T-helper 17 cell (primary cell): ENCODE measurements at regions not wholly inside any gene's neighbourhood (a gene's known extent, or its start where the extent isn't known, plus 50 kb on each side); places are given as distances from the start of the nearest gene placed in this dataset.
A peak's percentile ranks its signal among the peaks of the same experiment; 100 is the strongest.

Experiments used
- ATAC-seq: fragments of 150-1000 bp; cut with Tn5 transposase; 2 replicates; pipeline ENCODE4 v1.10.0; 2021; ENCODE audit warnings: mild to moderate bottlenecking, moderate library complexity
- DNase-seq, 3 donors: peaks; one replicate each; pipeline versions ENCODE4 v3.0.0 to v3.0.0-alpha.2; 2020 to 2021
- H3K9me3 ChIP-seq: one replicate; pipeline ENCODE4 v1.7.0; 2013; ENCODE audit warnings: low read length, mild to moderate bottlenecking; ENCODE audit not compliant: control insufficient read depth, poor library complexity, severe bottlenecking
- H3K27ac Mint-ChIP-seq: one replicate; pipeline ENCODE4 v1.8.0; 2022; ENCODE audit warnings: mild to moderate bottlenecking, moderate library complexity, mixed read lengths
- H3K27me3 Mint-ChIP-seq: one replicate; pipeline ENCODE4 v1.8.0; 2022; ENCODE audit warnings: mixed read lengths
- H3K36me3 Mint-ChIP-seq: one replicate; pipeline ENCODE4 v1.8.0; 2022; ENCODE audit warnings: low read depth, mixed read lengths
- H3K4me1 Mint-ChIP-seq: one replicate; pipeline ENCODE4 v1.8.0; 2022; ENCODE audit warnings: mild to moderate bottlenecking, mixed read lengths
- H3K4me3 Mint-ChIP-seq: one replicate; pipeline ENCODE4 v1.8.0; 2022; ENCODE audit warnings: mild to moderate bottlenecking, moderate library complexity, mixed read lengths

DNA sequence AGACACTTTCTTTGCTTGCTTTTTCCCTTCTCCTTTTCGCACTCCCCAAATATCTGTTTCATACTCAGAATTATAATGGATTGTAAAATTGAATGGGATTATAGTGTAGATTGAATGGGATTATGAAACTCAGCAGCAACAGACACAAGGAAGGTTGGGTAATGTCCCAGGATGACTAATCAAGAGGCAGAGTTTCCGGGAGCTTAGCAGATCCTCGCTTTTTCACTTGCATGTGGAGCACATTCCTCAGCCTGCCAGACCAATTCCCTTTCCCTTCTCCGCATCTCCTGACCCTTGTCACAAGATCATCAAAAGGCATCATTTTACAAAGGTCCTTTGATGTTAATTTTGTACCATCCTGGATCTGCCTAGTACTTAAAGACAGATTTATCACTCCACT is 55.1 kb upstream of the SLC1A1 start:
- no peak for ATAC-seq
- no peaks in the 10 kb centered on the region for H3K9me3 ChIP-seq
- H3K4me1 Mint-ChIP-seq = no peaks in the 10 kb centered on the region
- H3K36me3 Mint-ChIP-seq = no peaks in the 10 kb centered on the region
- no peak overlapping the region for H3K4me3 Mint-ChIP-seq
- no peak overlapping the region for H3K27ac Mint-ChIP-seq
- H3K27me3 Mint-ChIP-seq = no peaks in the 10 kb centered on the region
- DNase-seq = no peak

DNA sequence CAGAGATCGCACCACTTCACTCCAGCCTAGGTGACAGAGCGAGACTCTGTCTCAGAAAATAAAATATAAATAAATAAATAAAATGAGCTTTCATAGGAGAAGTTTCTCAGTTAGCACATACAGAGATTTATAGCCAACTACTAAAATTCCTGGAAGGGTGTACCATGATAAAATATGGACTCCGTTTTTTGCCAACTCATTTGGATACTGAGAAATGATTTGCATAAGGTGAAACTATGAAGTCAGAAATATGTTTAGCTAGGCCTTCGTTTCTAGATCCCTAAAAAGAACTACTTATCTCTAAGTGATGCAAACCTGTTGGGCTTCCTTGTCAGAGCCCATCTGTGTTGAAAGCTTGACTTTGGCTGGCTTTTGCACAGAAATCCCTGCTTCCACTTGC is 56.9 kb upstream of the SLC1A1 start:
- ATAC-seq (no peak), DNase-seq (no peak)
- H3K4me1 Mint-ChIP-seq = no peaks in the 10 kb centered on the region
- no peaks in the 10 kb centered on the region for H3K27me3 Mint-ChIP-seq
- no peaks in the 10 kb centered on the region for H3K9me3 ChIP-seq
- no peaks in the 10 kb centered on the region for H3K36me3 Mint-ChIP-seq
- H3K27ac Mint-ChIP-seq = no peak overlapping the region
- no peak overlapping the region for H3K4me3 Mint-ChIP-seq

DNA sequence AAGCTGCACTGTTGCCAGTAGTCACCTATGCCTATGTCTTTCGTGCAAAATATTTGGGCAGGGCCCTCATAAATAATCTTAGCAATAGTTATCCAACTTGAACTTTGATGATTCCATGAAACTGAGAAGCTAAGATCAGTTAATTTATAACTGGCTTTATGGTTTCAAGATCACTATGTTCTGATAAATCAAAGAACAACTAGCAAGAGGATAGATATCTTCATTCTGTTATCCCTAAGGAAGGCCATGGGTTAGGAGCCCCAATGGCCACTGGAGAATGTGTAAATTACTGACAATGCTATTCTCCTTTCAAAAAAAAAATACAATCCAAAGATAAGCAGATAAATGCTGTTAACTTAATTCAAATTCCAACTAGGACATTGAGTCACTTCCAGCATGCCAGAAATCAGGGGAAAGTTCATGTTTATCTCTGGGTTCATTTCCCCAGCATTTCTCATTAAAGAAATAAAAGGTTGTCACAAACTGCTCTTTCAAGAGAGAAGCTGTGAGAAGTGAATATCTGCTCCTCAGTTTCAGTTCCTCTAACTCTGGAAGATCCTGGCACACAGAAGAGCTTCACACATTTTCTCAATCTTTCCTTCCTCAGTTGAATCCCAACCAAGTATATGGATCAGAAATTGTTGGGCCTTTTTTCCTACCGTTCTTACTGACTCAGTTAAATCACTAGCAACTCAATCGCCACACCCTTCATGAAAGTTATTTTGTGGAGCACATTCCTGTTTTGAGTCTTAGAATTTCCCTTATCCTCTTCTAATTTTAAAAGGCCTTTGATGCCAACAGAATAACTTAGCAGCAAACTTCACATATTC is 59.6 kb upstream of the SLC1A1 start:
- Mint-ChIP-seq H3K4me1 (no peaks in the 10 kb centered on the region), H3K27ac (no peak overlapping the region), H3K36me3 (no peaks in the 10 kb centered on the region), H3K27me3 (no peaks in the 10 kb centered on the region), H3K4me3 (no peak overlapping the region)
- ATAC-seq (no peak), DNase-seq (no peak)
- no peaks in the 10 kb centered on the region for H3K9me3 ChIP-seq

DNA sequence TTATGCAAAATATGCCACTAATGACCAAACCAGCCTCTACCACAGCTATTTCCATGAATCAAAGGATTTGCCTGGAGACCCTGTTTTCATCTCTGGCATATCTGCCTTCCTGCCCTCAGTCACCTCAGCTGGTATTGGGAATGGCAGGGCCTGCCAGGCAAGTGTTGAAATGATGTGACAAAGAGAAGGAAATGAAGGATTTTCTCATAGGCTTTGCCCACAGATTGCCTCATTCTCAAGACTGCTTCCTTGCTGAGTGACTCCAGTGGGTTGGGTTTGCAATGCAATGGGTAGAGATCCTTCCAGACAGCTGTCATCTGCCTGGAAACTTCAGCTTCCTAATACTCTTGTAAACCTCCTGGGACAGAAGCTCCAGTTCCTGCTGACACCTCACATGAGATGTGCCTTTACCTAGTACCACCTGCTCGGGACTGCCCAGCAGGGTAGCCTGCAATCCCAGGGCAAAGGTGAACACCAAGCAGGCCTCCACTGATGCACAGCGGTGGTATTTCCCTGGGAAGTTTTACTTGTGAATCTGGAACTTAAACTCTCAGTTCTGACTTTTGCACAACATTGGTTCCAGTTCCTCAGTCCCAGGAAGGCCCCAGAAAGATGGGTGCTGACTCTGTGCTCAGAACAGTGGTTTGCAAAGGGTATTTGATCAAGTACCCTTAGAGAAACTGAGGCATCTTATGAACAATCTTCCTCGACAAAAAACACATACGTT is 64.8 kb upstream of the SLC1A1 start:
- Mint-ChIP-seq H3K4me1 (peaks cover 5% of the 10 kb centered on the region), H3K27me3 (peaks cover 18% of the 10 kb centered on the region), H3K36me3 (no peaks in the 10 kb centered on the region), H3K27ac (no peak overlapping the region), H3K4me3 (no peak overlapping the region)
- ATAC-seq (no peak), DNase-seq (no peak)
- H3K9me3 ChIP-seq = no peaks in the 10 kb centered on the region

DNA sequence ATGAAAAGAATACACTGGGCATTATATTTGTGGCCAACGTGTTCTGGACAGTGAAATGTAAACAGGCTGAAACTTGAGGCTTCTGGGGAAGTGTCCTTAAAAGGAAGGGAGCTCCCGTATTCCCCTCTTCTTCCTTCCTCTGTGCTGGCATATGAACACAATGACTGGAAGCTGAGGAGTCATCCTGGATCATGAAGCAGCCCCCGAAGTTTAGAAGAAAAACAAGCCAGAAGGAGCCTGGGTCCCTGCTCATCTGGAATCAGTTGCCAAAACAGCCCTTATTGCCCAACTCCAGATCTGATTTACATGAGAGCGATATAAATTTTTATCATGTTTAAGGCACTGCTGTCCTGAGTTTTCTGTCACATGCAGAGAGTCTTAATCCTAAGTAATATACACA is 65.4 kb upstream of the SLC1A1 start:
- peaks cover 21% of the 10 kb centered on the region for H3K27me3 Mint-ChIP-seq
- H3K9me3 ChIP-seq = no peaks in the 10 kb centered on the region
- no peaks in the 10 kb centered on the region for H3K36me3 Mint-ChIP-seq
- ATAC-seq = no peak
- H3K4me3 Mint-ChIP-seq = no peak overlapping the region
- no peak overlapping the region for H3K27ac Mint-ChIP-seq
- no peak for DNase-seq
- H3K4me1 Mint-ChIP-seq = peaks cover 5% of the 10 kb centered on the region

DNA sequence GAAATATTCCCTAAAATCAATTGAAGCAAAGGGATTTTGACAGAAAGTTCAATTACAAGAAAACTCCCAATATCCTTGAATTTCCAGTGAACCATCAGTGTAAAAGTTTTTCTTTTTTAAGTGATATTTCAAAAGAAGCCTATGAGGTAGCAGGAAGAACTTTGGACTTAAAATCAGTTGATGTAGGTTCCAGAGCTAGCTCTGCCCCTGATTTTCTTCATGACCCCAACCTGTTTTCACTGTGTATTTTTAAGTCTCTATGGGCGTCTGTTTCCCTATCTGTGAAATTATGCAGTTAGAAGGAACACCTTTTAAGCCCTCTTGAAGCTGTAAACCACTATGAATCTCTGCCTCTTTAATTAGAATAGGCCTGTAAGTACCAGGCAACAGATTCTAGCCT is 66.2 kb upstream of the SLC1A1 start:
- Mint-ChIP-seq H3K27ac (no peak overlapping the region), H3K4me3 (no peak overlapping the region), H3K27me3 (peaks cover 26% of the 10 kb centered on the region), H3K4me1 (peaks cover 5% of the 10 kb centered on the region), H3K36me3 (no peaks in the 10 kb centered on the region)
- DNase-seq (no peak), ATAC-seq (no peak)
- H3K9me3 ChIP-seq = no peaks in the 10 kb centered on the region

DNA sequence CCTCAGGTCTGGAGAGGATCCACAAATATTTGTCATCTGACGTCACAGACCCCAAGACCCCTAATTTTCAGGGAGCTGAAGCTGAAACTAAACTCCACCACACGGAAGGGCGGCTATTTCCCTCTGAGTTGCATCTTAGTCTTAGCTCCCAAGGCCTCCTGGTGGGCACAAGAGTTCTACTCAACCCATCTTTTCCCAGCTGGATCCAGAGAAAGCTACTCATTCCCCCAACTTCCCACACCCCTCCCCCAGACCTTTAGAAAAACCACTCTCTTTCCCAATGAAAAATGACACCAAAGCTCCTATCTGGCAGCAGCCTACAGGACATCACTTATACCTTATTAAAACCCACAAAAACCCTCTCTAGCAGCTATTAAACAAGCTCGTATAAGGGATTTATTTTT is 67.1 kb upstream of the SLC1A1 start:
- no peak for DNase-seq
- H3K9me3 ChIP-seq = no peaks in the 10 kb centered on the region
- Mint-ChIP-seq H3K36me3 (no peaks in the 10 kb centered on the region), H3K4me1 (peaks cover 5% of the 10 kb centered on the region), H3K27me3 (peaks cover 28% of the 10 kb centered on the region), H3K4me3 (no peak overlapping the region), H3K27ac (no peak overlapping the region)
- no peak for ATAC-seq

DNA sequence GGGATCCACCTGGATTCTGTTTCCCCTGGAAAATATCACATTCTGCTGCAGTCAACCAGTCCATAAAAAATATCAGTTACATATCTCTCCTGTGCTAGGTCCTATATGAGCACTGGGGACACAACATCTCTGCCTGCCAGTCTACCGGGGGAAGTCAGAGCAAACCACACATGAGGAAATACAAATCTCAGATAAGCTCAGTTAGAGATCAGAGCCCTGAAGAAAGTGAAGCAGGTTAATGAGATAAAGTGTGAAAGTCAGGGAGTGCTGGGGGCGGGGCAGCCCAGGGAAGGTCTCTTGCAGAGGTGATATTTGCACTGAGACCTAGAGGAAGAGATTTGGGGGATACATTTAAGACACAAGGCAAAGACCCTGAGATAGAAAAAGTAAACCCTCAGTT is 67.8 kb upstream of the SLC1A1 start:
- no peaks in the 10 kb centered on the region for H3K9me3 ChIP-seq
- H3K27ac Mint-ChIP-seq = no peak overlapping the region
- DNase-seq (no peak), ATAC-seq (peak; percentile 61)
- H3K36me3 Mint-ChIP-seq = no peaks in the 10 kb centered on the region
- peaks cover 28% of the 10 kb centered on the region for H3K27me3 Mint-ChIP-seq
- no peak overlapping the region for H3K4me3 Mint-ChIP-seq
- peaks cover 5% of the 10 kb centered on the region for H3K4me1 Mint-ChIP-seq

DNA sequence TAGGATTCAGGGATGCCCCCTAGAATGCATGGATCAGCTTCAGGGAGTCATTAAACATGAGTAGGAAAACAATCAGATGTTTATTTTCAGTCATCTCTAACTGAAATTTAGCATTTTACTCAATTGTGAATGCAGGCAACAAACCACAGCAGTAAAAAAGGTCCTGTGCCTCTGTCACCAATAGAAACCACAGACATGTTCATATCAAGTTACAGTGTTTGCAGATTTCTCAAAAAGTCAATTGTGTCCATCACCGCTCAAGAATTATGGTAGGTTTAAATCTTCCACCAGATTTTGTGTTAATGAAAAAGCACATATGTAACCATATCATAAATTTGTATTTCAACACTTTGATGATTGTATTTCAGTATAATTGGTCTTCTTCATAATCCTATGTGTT is 68.4 kb upstream of the SLC1A1 start:
- ATAC-seq = no peak

DNA sequence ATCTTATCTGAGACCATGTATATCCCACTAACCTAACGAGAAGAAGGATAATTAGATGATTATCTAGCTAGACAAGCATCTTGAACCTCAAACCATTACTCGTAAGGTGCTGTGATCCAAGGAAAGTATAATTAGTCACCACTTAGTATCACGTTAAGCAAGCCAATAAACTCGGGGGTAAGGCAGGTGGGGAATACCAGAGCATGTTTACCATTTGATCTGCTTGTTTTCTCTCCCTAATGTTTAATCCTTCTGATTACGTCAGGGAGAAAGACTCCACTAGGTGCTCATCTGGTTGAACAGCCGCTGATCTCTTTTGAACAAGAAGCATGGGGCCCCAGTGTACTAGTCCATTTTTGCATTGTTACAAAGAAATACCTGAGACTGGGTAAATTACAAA is 69.9 kb upstream of the SLC1A1 start:
- Mint-ChIP-seq H3K36me3 (no peaks in the 10 kb centered on the region), H3K27ac (no peak overlapping the region), H3K4me3 (no peak overlapping the region), H3K4me1 (peaks cover 5% of the 10 kb centered on the region), H3K27me3 (peaks cover 30% of the 10 kb centered on the region)
- H3K9me3 ChIP-seq = no peaks in the 10 kb centered on the region
- DNase-seq = no peak
- no peak for ATAC-seq

More for the DNA sequence above, 68.4 kb upstream of the SLC1A1 start:
- no peaks in the 10 kb centered on the region for H3K36me3 Mint-ChIP-seq
- H3K4me1 Mint-ChIP-seq = peaks cover 5% of the 10 kb centered on the region
- no peaks in the 10 kb centered on the region for H3K9me3 ChIP-seq
- no peak for DNase-seq
- H3K27me3 Mint-ChIP-seq = peaks cover 28% of the 10 kb centered on the region
- no peak overlapping the region for H3K27ac Mint-ChIP-seq
- no peak overlapping the region for H3K4me3 Mint-ChIP-seq

DNA sequence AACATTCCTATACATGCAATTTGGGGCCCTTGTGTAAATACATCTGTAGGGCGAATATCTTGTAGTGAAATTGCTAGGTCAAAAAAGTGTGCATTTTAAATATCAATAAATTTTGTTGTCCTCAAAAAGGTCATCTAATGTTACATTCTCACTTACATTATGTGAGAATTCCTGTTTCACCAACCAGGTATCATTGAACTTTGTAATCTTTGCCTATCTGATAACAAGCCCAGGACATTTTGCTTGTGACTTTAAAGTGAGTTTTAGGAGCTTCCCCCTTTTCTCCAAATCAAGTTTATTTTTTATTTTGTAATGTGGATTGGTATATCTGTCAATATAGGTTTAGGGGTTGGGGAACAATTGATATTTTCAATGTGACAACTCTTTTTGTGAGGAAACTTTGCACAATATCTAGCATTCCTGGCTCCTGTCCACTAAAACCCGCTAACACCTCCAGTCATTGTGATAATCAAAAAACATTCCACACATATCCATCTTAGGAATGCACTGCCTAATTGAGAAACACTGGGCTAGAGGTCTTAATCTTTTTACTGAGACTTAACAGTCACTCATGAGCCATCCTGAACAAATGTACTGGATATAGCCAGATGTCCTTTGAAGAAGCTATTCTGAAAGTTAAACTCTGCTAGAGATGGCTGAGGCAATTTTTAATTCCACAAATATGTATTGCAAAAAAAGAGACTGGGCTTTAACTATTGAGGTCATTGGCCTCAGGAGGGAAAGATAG is 72.5 kb upstream of the SLC1A1 start:
- Mint-ChIP-seq H3K27ac (no peak overlapping the region), H3K4me3 (no peak overlapping the region), H3K36me3 (no peaks in the 10 kb centered on the region), H3K27me3 (peaks cover 26% of the 10 kb centered on the region), H3K4me1 (peaks cover 5% of the 10 kb centered on the region)
- no peak for DNase-seq
- ATAC-seq = no peak
- no peaks in the 10 kb centered on the region for H3K9me3 ChIP-seq

DNA sequence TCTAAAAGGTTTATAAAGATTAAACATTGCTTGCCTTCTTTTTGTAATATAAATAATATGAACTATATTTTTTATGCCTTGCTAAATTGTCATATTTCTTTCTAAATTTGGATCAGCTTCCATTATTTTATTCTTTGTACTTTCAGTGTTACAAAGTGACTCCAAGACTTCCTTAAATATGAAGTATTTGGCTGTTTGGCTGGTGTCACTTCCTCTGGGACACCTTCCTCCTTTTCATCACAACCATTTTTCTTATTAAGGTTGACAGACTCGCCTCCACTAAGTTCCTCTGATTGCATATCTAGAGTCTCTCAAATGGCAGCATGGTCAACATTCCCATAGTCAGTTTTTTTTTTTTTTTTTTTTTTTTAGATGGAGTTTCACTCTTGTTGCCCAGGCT is 73.8 kb upstream of the SLC1A1 start:
- Mint-ChIP-seq H3K27me3 (peaks cover 18% of the 10 kb centered on the region), H3K4me3 (no peak overlapping the region), H3K36me3 (no peaks in the 10 kb centered on the region), H3K4me1 (no peaks in the 10 kb centered on the region), H3K27ac (no peak overlapping the region)
- ATAC-seq (no peak), DNase-seq (no peak)
- H3K9me3 ChIP-seq = no peaks in the 10 kb centered on the region

DNA sequence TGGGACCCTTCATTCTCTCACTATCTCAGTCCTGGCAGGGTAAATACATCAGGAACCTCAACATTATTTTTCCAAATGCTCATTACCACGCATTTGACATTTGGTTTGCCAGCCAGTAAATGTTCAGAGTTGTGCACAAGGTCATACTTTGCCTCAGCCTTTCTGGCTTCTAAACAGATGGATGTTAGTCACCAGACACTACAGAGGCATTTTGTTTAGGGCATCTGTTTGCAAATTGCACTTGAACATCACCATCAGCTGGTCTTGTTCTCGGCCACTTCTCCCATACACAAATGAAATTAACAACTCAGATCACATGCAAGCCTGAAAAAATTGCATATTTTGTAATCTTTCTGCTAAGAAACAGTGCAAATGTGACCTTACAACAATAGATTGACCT is 75.0 kb upstream of the SLC1A1 start:
- no peak for ATAC-seq
- no peak overlapping the region for H3K4me3 Mint-ChIP-seq
- peaks cover 18% of the 10 kb centered on the region for H3K27me3 Mint-ChIP-seq
- no peaks in the 10 kb centered on the region for H3K4me1 Mint-ChIP-seq
- H3K9me3 ChIP-seq = no peaks in the 10 kb centered on the region
- H3K36me3 Mint-ChIP-seq = no peaks in the 10 kb centered on the region
- no peak overlapping the region for H3K27ac Mint-ChIP-seq
- DNase-seq = no peak
